ENCODE measurements at regions not wholly inside any gene's neighbourhood (a gene's known extent, or its start where the extent isn't known, plus 50 kb on each side); places are given as distances from the start of the nearest gene placed in this dataset.

DNA sequence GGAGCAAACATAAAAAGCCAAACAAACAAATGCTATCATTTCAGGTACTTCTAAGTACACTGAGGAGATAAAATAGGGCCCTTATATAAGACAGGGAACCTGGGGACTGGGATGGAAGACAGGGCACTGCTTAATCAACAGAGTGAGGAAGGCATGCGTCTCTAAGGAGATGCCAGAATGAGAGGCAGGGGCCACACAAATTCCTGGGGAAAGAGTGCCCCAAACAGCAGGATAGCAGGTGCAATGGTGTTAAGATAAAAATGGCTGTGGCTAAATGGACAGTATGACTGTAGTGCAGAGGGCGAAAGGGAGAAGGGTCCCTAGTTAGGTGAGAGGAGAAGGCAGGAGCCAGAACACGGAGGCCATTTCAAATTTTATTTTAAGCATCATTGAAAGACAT, 113.9 kb downstream of the ZBTB18 start:
- no peak for DNase-seq (ENCODE audit: low spot score)
- TF ChIP-seq, protein P1, sequence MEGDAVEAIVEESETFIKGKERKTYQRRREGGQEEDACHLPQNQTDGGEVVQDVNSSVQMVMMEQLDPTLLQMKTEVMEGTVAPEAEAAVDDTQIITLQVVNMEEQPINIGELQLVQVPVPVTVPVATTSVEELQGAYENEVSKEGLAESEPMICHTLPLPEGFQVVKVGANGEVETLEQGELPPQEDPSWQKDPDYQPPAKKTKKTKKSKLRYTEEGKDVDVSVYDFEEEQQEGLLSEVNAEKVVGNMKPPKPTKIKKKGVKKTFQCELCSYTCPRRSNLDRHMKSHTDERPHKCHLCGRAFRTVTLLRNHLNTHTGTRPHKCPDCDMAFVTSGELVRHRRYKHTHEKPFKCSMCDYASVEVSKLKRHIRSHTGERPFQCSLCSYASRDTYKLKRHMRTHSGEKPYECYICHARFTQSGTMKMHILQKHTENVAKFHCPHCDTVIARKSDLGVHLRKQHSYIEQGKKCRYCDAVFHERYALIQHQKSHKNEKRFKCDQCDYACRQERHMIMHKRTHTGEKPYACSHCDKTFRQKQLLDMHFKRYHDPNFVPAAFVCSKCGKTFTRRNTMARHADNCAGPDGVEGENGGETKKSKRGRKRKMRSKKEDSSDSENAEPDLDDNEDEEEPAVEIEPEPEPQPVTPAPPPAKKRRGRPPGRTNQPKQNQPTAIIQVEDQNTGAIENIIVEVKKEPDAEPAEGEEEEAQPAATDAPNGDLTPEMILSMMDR (IDR thresholded peaks at IDR 0.05; ENCODE audit: extremely low read depth, missing control alignments), result no peak

DNA sequence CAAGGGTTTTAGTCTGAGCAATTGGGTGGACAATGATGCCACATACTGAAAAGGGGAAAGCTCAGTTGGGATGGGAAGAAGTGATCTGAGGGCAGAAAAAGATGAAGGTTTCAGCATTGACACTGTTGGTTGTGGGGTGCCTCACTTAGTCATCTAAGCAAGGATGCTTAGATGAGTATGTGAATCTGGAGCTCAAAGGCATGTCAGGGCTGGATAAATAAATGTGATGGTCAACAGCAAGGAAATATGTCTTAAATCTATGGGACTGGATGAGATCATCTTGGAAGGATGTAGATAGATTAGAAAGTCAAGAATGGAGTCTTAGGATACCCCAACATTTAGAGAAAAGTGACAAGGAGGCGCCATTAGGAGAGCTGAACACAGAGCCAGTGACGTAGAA, 114.6 kb downstream of the ZBTB18 start:
- TF ChIP-seq, protein P1 (IDR thresholded peaks at IDR 0.05; ENCODE audit: extremely low read depth, missing control alignments), result no peak

DNA sequence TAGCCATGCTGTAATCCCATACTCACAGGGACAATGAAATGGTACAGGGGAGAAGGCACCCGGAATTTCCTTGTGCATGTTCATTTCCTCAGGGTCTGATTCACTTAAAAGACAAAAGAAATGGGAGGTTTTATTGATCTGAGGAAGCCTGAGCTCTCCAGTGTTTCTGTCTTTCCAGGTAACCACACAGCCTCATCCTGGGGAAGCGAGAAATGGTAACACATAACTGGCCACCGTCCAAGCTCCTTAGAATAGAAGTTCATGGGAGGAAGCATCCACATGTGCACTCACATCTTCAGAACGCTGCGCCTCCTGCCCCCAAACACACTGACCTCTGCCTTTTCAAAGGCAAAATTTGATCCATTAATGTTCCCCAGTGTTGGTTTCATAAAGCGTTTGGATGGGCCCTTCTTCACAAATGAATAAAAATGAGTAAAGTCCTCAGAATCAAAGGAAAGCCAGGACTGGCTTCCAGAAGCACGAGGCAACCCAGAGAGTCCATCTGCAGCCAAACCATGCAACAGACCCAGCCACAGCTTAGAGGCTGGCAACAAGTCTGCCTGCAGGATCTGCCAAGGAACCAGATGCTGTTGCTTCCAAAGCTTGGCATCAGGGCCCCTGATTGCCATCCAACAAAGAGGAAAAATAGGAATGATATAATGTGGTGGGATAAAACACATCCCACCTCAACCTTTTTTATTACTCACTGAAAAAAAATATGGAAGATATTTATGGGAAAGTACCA, 120.3 kb downstream of the ZBTB18 start:
- DNase-seq (ENCODE audit: low spot score), result no peak
- TF ChIP-seq, protein P1 (IDR thresholded peaks at IDR 0.05; ENCODE audit: extremely low read depth, missing control alignments), result no peak

More for the DNA sequence above, 114.6 kb downstream of the ZBTB18 start:
- no peak for DNase-seq (ENCODE audit: low spot score)

DNA sequence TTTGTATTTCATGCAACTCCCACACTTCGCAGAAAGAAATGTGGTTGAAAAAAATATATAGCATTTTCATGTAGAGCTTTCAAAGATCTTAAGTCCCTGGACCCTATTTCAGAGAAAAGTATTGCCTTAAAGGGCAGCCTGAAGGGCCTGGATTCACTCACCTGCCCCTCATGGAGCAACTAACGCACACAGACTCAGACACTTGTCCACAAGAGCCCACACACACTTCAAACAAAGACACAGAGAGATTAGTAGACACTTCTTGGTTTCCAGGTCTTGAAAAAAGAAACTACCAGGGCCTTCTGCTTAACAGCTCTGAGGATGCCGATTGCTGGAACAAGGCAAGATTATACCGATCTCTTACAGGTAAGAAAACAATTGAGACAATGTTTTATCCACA, 122.2 kb downstream of the ZBTB18 start:
- DNase-seq (ENCODE audit: low spot score), result no peak
- TF ChIP-seq, protein P1 (IDR thresholded peaks at IDR 0.05; ENCODE audit: extremely low read depth, missing control alignments), result no peak

DNA sequence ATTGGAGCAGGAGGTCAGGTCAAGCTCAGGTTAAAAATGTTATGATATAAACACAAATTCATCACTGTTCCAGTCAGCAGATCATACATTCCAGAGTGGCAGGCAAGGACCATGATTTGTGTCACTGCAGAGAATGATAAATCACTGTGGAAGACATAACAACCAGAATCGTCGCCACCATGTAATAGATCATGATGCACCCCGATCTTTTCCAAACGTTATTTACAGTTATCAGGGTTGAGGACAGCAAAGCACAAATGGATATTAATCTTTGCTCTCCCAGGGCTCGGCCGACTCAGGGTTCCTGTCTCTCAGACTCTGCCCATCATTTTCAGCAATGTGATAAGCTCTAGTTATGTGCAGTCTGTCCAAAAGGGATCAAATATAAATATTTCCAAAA, 122.7 kb downstream of the ZBTB18 start:
- TF ChIP-seq, protein P1 (IDR thresholded peaks at IDR 0.05; ENCODE audit: extremely low read depth, missing control alignments), result no peak
- no peak for DNase-seq (ENCODE audit: low spot score)

DNA sequence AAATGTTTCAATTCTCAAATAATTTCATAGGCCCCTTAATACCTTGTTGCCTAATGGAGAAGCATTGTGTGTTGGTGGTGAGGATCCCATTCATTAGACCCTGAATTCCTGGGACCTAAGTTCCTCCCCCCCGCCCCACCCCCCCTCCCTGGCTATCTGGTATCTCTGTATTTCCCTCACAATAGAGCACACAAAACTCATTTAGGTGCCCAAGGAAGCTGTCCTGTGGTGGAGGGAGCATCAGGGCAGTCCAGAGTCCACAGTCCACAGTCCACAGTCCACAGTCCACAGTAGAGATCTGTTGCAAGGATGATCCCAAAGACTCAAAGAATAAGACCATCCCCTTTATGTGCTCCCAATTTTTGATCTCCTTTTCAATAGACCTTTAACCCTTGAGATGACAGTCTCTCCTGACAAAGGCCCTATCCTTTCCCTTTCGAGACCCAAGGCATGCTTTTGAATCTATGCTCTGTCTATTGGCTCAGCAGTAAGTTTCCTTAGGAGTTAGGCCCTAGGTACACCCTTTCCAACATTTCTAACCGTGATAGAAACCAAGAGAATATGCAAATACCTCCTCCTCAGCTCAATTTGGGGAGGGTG, 123.9 kb downstream of the ZBTB18 start:
- TF ChIP-seq, protein P1 (IDR thresholded peaks at IDR 0.05; ENCODE audit: extremely low read depth, missing control alignments), result no peak
- DNase-seq (ENCODE audit: low spot score), result no peak

DNA sequence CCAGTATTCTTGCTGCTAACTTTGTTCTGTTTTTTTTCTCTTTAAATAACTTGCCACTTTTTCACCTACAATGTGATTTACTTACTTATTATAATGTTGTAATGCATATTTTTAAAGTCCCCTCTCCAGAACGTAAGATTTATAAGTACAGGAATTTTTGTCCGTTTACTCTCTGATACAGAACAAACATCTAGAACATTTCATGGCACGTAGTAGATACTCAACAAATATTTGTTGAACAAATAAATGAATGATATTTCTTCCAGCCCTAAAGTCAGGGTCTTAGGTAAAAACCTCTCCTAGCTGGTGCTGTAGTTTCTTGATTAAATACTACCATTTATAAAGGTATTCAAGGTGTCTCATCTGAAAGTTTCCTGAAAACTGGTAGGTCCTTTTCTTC, 125.1 kb downstream of the ZBTB18 start:
- no peak for DNase-seq (ENCODE audit: low spot score)
- TF ChIP-seq, protein P1 (IDR thresholded peaks at IDR 0.05; ENCODE audit: extremely low read depth, missing control alignments), result no peak
